ENCODE measurements at regions not wholly inside any gene's neighbourhood (a gene's known extent, or its start where the extent isn't known, plus 50 kb on each side); places are given as distances from the start of the nearest gene placed in this dataset.

GRCh38 chr10:35911954-35912353, 269.9 kb upstream of the FZD8 start:
- no peak for DNase-seq

GRCh38 chr10:35911233-35911632, 269.1 kb upstream of the FZD8 start:
- no peak for DNase-seq

DNA sequence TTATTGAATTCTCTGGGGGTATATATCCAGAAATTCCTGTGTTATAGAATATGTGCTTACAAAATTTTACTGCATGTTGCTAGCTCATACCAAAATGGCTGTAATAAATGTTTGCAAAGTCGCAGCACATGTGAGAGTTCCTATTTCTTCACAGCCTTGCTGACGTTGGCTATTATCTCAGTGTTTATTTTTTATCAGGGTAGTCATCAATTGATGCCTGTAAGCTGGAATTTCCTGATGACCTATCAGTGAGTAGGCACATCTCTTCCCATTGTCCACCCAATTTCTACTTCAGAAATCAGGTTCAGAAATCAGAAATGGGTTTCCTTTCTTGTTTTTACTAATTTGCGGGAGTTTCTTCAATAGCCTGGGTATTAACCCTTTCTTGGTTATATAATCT, 268.1 kb upstream of the FZD8 start:
- no peak for DNase-seq

DNA sequence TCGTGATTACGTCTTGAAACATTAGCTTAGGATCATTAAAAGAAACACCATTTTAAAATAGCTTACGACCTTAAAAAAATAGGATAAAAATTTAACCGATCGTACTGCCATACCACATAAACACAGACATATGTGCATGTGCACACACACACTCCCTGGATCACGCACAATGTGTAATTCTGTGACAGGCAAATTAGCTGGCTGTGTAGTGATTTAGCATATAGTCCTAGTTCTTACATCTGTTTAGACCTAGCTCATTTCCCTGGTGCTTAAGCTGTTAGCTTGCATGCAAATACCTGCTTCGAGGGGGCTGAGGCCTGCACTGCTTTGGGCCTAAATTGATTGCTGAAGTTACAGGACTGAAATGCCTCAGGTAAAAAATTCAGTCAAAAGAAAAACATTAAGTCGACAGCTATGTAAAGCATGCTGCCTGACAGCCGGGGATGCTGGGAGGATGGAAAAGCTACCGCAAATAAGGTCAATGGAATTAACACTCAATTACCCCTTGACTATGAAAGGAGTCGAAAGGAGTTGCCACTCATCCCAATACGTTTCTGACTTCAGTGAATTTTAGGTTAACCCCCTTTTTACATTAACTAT, 267.1 kb upstream of the FZD8 start:
- DNase-seq: peak; percentile 43

DNA sequence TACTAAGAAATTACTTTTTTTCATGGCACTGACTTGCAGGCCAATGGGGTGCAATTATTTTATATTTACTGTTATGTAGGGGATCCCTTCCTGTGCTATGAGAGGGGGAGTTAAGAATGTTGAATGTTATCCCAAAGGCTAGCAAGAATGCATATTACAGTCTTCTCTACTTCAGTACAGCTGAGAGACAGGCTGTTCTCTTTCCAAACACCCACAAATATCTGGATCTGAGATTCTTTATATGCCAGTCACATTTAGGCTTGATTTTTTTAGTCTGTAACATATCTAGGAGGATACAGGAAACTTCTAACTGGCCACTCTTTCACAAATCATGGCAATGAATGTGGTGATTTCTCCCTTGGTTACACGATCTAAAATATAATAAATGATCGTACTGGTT, 266.4 kb upstream of the FZD8 start:
- DNase-seq: no peak

- DNase-seq: no peak
These were observed 265.5 kb upstream of the FZD8 start for GRCh38 chr10:35907548-35907947.

DNA sequence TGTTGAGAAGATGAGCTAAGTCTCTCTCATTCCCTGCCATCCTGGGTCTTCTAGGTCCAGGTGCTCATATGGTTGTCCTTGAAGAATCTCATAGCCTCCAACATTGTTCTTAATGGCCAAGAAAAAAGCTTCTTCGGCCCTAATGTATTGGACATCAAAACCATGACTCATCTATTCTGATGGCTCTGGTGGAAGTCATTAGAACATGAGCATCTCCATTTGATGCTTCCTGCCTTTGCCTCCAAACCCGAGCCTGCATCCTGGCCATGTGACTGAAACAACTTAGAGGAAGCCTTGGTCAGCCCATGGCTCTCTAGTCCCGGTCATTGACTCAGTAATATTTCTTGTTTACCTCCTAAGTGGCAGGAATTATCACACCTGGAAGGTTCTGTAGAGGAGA, 264.1 kb upstream of the FZD8 start:
- DNase-seq: no peak

DNA sequence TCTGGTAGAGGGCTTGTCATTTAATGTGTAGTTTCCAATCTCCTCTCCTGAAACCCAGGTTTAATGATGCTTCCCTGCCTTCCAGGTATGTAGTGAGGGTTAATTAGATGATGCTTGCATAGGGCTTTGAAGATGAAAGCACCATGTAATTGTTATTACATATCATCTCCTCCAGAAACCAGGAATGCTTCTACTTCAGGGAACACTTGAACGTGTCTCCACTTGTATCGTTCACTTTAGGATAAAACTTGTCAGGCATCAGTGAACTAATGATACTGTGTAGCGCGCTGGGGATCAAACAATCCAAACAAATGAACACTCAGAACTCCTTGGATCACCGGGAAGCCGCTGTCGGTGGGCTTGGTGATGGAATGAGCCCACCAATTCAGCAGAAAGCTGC, 260.9 kb upstream of the FZD8 start:
- DNase-seq: no peak

GRCh38 chr10:35898716-35899440, 256.8 kb upstream of the FZD8 start:
- no peak for DNase-seq

DNA sequence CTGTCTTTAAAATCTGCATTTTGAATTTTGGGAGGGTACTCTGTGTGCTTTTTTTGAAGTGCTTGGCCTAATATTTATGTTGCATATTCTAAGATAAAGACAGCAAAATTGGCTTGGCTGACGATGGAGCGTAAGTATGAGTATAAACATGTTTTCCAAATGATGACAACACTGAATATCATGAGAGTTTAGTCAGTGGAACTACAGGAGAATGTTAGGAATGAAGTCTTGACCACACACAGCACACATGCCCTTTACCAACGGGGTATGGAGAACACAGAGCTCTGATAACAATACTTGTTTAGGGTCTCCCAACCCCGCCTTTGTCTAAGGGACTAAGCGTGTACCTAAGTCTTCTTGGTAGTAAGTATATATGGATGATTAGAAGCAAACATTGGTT, 253.9 kb upstream of the FZD8 start:
- DNase-seq: no peak

- no peak for DNase-seq
These were observed 253.2 kb upstream of the FZD8 start for GRCh38 chr10:35895331-35895730.

- DNase-seq: no peak
These were observed 250.4 kb upstream of the FZD8 start for GRCh38 chr10:35892526-35892925.

DNA sequence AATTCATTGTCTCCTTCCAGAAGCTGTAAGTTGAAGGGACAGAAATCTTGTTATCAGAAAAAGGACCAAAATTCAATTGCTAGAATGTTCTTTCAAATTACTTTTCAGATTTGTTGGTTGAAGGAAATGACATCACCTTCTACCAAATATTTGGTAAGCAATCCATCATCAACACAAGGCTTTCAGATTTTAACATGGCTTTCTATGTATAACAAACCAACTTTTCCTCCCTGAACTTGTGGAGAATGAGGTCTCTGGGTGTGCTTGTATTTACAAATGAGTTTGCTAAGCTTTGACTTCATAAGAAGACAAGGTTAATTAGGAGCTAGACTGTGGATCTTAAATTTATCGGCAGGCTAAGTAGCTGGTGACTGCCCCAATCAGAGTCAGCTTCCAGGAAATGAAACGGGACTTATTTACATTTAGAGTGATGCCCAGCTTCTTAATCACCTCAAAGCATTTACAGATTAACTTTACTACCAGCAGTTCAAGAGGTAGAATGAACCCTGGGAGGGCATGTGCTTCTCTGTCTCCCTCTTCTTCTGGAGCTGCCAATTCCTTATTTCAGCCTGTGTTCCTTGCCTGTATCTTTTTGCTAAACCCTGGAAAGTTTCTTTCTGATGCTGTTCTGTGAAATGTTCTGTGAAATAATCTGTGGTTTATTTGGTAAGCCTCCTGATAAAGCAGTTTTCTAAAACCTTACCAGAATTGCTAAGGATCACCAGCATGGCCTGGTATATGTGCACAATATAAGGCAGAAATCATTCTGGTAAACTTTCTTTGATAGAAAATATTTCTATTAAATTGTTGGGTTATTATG, 248.8 kb upstream of the FZD8 start:
- no peak for DNase-seq

GRCh38 chr10:35889971-35890675, 248.0 kb upstream of the FZD8 start:
- DNase-seq: no peak

DNA sequence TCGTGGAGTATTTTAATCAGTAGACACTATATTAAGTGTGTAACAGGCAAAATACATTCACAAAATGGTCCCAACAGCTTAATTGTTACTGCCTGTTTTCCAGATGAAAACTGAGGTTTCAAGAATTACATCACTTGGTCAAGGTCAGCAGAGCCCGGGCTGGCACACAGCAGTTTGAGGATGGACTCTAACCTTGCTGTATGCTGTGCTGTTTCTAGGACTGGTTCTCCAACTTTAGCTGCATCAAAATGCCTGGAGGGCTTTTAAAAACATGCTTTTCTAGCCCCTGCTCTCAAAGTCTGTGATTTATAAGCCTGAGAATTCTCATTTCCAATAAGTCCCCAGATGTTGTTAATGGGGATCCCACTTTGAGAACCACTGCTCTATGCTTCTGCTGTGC, 247.1 kb upstream of the FZD8 start:
- no peak for DNase-seq

DNA sequence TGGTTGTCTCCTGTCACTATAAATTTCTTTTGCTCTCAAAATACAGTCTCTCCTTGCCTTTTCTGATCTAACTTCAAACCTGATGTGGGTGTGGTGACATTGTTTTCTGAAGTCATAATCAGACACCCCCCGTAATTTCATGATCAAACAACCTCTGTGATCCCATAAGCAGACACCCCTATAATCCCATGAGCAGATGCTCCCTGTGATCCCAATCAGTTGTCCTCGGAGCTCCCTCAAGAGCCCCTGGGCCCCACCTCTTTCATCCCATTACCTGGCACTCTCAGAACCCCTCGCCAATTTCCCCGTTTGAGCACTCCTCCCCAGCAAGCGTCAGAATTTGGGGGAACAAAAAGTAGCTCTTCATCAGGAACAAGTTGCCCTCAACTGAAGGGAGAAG, 246.3 kb upstream of the FZD8 start:
- DNase-seq: no peak

DNA sequence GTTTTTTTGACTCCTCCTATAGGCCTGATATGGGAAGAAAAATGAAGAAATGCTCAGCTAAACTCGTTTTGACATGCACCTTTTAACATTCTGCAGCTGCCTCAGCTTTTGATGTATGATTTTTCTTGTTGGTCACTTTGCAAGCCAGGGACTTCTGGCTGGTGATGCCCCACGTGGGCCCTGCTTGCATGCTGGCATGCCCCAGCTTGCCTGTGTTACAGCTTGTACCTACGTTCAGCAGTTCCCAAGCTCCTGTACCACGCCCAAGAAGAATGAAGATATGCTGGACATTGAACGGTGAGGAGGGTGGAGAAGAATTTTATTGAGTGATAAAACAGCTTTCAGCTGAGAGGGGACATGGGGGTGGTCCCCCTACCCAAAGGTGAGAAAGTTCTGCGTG, 245.6 kb upstream of the FZD8 start:
- DNase-seq: no peak

DNA sequence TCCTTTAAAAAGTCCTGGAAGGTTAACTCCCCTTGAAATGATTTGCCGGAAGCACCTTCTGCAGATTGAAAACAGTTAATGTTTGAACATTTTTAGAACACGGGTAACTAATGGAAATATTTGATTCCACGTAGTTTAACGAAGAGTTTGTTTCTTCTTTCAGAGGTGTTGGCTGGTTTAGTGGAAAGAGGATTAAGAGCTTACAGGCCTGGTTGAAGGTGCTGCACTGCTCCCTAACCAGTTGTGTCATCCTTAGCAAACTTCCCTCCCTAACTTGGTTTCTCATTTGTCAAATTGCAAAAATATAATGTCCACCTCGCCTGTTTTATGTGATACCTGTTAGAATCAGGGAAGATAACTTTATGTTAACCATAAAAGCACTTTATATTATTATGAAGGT, 243.0 kb upstream of the FZD8 start:
- DNase-seq: no peak

- DNase-seq: peak; percentile 52
These were observed 242.6 kb upstream of the FZD8 start for GRCh38 chr10:35884657-35885071.

DNA sequence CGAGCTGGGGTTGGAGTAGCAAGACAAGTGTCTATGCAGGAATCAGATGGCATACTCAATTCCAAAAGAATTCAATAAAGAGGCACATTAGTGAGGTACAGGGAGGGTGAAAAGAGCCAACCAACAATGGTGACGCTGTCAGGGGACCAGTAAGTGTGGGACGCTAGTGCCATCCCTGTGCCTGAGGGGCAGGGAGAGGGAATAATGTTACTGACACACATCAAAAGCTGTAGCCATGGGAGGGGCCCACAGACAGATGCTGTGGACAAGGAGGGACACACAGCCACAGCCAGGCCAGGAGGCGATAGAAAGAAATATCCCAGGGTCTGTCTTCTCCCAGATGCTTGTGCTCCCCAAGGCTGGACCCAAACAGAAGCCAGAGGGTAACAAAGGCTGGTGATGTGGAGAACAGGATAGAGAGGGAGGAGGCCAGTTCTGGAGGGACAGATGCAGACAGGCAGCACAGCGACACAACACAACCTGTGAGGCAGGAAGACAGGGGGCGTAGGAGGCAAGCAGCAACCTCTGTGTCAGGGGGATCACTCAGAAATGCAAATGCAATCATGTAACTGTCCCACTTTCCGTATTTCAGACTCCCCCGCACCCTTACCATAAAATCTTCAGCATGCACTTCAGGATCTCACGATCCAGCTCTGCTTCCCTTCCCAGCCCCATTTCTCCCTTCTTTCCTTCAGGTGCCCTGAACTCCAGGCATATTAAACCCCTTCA, 240.5 kb upstream of the FZD8 start:
- no peak for DNase-seq

DNA sequence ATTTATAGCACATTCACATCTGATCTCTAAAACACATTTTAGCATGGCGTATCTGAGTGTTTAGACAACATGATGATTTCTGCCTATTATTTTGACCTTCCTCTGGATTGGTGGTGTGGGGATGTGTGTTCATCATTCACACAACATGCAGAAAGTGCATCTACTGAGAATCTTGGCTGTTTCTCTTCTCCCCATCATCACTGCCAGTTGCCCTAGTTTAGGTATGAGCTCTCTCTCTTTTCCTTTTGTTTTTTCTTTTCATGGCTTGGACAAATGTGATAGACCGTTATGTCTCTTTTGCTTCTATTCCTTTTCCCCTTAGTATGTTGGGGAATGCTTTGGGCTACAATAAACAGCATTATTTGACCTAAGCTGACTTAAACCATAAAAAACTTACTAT, 239.2 kb upstream of the FZD8 start:
- no peak for DNase-seq

DNA sequence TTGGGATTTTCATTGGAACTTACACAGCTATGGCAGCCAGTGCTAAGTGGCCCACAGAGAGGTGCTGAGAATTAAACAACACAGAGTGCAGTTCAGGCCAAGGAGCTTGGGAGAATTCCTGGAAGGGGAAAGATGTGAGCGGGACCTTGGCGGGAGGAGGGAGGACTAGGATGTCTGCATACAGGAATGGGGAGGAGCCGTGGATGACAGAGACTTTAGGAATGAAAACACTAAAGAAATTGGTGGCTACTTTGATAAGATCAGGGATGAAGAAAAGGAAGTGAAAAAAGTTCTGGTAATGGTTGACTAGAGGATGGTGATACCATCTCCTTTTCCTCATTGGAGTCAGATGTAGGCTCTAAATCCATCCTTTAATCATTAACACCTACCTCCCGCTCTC, 234.2 kb upstream of the FZD8 start:
- no peak for DNase-seq

Measured in retina (tissue), 1 donor.